ENCODE measurements at regions not wholly inside any gene's neighbourhood (a gene's known extent, or its start where the extent isn't known, plus 50 kb on each side); places are given as distances from the start of the nearest gene placed in this dataset.

DNA sequence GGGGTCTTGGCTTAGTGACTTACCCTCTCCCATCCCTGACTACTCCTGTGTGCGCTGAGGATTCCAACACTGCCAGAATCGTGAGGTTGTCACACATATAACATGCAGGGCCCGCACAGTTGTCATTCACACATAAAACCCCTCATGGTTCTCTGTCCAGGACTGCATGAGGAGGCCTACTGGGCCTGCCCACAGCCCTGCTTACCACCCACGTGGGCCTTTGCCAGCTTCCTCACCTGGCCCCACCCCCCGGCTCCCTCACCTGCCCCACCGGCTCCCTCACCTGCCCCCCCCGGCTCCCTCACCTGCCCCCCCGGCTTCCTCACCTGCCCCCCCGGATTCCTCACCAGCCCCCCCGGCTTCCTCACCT lies 197.2 kb downstream of the TEX29 start:
- peak in 2 of 3 experiments; percentile 38 to 55 for DNase-seq

DNA sequence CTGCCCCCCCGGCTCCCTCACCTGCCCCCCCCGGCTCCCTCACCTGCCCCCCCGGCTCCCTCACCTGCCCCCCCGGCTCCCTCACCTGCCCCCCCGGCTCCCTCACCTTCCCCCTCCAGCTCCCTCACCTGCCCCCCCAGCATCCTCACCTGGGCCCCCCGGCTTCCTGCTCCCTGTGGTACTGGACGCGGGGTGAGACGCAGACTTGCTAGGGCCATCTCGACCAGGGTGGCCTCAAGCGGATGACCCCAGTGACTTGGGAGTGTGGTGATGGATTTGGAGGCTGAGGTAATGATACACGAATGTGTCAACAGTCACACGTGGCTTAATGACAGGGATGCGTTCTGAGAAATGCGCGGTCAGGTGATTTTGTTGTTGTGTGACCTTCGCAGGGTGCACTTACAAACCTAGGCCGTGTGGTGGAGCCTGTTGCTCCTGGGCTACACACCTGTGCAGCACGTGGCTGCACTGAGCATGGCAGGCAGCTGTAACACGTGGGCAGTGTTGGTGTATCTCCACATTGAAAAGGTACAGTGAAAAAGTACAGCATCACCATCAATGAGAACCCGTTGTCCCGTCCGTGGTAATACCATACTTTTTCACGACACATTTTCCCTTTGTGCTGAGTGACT lies 197.8 kb downstream of the TEX29 start:
- peak; percentile 62 to 96 (median 90) for DNase-seq

DNA sequence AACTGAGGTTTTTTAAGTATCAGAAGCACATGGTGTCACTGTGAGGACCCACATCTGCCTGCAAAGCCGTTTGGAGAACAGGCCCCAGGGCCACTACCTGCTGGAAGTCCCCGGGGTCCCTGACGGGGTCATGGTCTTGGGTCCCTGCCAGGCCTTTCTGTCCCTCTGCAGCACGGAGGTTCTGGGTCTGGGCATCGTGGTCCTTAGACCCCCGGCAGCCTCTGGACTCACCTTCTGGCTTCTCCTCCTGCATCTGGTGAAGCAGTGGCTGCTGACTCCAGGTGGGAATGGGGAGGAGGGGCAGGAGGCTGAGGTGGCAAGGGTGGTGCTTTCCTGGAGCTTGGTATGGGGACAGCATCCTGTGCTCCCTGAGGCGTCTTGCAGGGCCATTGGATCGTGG lies 198.6 kb downstream of the TEX29 start:
- peak in 1 of 3 experiments; percentile 17 for DNase-seq

DNA sequence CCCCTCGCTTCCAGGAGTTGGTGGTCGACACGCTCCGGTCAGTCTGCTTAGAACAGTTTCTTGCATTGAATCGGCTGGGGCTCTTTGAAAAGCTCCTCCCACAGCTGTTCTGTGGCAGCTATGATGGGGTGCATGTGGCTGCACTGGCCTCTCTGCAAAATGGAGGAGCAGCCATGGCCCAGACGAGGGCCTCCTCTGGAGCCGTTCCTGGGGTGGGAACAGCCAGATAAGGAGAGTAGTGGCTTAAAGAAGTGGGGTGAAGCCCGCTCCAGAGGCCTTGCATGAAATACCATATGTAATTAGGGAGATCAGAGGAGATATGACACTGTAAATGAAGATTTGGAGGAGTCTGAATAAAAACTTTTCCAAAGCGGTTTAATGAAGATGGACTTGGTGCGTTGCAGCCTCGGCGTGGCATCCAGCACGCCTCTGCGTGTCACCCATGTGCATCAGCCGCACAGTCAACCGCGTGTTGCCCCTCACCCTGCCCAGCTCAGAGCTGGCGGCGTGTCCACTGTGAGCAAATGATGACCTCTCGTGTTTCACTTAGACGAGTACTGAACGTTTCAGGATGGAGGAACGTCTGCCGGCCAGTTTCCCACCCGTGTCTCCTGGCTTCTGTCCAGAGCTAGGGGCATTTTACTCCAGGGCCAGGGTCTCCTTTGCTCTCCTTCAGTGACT lies 199.2 kb downstream of the TEX29 start:
- no peak for DNase-seq

DNA sequence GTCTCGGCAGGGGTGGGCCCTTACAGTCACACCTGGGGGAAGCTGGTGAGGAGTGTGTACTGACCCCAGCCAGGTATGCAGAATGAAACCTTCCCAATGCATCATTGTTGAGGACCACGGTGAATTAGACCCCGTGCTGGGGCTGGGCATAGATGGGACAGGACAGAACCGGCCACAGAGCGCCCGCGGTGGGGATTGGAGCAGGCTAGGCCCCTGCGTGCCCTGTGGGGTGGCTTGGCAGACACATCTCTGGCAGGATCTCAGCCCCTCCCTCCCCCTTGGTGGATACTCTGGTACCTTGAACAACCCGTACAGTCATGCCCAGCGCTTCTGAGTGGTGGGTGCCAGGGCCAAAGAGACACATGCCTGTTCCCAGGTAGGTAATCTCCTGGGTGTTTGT lies 200.6 kb downstream of the TEX29 start:
- no peak for DNase-seq

DNA sequence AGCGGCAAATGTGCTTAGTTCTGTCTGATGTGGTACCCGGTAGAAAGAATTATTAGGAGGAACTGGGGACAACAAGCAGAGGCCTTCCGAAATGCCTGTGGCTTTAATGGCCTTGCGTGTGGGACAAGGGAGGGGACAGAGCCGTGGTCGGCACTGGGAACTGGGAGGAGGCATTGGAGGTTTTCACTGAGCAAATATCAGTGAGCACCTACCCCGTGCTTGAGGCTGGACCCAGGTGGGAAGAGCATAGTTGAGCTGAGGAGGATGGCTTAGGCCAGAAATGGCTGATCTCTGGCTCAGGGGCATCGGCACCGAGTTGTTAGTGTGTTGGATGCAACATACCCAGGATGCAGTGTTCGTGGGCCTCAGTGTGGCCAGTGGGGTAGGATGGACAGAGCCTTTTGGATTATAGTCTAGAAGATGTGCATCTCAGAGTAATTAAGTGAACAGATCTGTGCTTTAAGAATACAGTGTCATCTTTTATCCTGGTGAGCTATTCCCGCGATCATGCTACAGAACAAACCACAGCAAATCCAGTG lies 201.3 kb downstream of the TEX29 start:
- DNase-seq = no peak

DNA sequence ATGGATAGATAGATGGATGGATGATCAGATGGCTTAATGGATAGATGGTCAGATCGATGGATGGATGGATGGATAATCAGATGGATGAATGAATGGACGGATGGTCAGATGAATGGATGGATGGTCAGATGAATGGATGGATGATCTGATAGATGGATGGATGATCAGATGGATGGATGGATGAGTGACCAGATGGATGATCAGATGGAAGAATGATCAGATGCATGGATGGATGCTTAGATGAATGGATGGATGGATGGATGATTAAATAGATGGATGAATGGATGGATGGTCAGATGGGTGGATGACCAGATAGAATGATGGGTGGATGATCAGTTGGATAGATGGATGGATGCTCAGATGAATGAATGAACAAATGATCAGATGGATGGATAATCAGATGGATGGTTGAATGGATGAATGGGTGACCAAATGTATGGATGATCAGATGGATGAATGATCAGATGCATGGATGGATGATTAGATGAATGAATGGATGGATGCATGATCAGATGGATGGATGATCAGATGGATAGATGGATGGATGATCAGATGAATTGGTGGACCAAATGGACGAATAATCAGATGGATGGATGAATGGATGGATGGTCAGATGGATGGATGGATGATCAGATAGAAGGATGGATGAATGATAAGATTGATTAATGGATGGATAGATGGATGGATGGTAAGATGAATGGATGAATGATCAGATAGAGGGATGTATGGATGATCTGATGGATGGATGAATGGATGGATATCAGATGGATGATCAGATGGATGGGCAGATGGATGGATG lies 205.1 kb downstream of the TEX29 start:
- DNase-seq = no peak

DNA sequence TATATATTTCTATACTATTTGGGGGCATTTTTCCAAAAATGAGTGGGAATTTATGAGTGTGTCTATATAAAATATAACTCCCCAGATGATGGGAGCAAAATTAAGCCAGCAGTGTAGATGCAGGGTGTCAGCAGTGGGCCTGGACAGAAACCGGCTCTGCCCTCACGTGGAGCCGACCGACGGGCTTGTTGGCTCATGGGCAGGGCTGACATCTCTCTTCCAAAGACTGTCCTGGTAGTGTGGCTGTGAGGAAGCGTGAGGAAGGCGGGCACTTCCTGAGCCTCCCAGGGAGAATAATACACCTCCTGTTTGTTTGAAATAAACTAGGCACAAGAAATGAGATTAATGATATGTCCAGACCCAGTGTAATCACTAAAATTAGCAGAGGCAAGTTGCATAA lies 206.5 kb downstream of the TEX29 start:
- peak in 2 of 3 experiments; percentile 55 to 76 for DNase-seq

DNA sequence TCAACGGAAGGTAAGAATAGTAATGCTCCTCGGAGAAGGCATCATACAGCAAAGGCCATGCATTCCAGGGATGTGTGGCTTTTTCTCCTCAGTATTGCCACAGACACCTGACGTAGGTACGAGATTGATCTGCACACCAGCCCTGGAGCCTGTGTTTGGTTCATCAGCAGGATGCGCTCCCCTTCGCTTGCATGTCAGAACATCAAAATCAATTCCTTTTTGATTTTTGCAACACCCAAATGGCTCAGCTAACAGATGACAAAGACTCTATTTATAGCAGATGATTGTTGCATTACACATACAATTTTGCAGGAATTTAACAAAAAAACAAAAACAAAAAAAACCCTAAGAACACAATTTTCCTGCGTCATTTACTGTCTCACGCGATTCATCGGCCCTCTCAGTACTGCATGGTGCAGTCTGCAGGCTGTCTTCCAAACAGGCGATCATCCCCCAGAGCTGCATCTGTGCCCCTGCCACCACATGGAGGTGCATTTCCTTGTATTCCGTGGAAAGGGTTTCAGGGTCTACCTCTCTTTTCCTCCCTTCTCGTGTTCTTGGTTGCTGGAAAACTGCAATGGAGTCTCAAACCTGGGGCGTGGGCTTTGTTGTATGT lies 207.3 kb downstream of the TEX29 start:
- DNase-seq = no peak

DNA sequence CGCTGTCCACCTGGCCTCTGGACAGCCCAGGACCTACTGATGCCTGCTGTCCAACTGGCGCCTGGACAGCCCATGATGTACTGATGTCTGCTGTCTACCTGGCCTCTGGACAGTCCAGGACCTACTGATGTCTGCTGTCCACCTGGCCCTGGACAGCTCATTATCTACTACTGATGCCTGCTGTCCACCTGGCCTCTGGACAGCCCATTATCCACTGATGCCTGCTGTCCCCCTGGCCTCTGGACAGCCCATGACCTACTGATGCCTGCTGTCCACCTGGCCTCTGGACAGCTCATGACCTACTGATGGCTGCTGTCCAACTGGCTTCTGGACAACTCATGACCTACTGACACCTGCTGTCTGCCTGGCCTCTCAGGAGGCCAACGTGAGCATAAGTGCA lies 208.1 kb downstream of the TEX29 start:
- no peak for DNase-seq

DNA sequence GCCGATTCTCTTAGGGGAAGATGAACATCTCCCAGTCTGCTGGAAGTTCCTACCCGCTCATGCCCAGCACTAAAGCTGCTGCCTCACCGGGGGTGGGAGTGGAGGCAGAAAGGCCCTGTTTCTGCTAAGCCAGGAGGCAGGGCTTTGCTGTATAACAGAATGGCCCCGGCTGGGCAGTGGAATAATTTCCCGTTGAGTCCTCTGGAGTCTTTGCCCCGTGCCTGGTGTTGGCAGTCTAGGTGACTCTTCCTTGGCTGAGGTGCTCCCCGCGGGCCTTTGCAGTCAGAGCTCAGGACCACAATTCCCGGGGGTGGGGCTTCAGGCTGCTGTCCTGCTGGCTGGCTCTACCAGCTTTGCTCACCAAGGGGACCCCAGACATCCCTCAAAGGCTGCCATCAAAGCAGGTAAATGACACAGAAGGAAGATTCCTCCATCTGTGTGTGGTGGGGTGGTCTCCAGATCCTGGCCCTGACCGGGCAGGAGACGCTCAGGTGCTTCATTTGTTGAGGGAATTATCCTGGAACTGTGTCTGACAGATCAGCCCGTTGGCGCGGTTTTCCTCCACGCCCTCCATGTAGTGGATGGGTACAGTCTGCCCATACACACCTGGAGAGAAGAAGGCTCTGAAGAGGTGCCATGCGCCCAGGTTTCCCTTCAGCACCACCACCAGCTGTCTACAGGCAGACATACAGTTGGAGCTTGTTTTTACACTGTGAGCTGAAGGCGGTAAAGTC lies 209.9 kb downstream of the TEX29 start:
- DNase-seq = no peak

DNA sequence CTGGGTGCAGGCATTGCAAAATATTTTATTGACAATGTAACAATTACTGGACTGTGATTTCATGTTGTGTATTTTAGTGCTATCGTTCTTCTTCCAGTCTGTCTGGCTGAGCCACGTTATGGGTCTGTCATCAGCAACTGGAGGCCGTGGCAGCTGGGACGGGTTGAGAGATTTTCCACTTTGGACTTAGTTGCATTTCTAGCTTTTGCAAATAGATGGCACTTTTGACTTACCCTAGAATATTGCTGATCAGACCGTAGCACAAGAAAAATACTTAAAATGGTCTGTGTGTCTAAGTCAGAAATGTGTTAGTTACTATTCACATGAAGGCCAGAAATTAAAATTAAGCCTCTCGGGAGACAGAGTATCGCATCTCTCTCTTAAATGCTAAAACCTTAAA lies 211.1 kb downstream of the TEX29 start:
- DNase-seq = peak; percentile 55 to 88 (median 78)

DNA sequence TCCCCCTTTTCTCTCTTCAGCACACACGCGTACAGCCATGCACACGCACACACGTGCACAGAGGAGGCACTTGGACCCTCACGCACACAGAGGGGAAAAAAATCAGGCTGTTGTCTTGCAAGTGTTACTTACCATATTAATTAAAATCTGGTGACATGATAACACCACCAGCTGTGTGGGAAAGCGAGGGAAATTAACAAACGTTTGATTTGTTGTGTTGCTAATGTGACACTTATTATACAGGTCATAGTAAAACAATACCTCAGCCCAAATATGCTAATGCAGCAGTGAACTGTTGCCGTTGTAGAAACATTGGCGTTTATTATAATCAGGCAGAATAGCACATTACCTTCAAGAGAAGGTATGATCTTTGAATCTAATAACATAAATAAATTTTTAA lies 211.7 kb downstream of the TEX29 start:
- peak in 1 of 3 experiments; percentile 69 for DNase-seq

DNA sequence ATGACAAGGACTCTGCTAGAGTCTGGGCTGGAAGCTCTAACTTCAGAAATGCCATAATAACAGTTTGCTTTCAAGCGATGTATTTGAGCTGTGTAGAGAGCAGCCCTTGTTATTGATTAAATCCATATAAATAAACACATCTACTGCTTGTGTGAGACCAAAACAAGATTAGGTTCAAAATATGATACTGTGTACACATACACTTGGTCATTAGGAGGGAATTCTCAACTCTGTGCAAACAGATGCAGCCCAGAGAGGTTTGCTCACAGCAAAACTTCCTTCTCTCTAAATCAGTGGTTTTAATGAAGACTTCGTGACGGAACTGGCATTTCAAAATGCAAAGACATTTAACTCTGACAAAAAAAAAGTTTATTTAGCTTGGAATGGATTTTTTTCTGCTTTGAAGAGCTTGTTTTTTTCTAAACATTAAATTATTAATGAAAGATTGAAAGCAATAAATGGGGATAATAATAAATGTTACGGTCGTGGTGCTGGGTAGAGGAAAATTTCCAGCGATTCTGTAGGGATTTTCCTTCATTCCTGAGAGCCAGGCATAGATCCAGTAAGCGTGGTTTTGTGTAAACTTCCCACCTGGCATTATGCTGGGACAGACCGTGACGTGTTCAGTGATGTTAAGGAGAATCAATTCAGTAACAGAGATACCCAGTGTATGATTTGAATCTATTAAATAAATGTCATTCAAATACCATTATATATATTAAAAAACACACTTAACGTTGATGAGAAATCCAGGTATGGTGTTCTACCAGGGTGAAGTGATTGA lies 213.7 kb downstream of the TEX29 start:
- peak; percentile 39 to 89 (median 45) for DNase-seq

DNA sequence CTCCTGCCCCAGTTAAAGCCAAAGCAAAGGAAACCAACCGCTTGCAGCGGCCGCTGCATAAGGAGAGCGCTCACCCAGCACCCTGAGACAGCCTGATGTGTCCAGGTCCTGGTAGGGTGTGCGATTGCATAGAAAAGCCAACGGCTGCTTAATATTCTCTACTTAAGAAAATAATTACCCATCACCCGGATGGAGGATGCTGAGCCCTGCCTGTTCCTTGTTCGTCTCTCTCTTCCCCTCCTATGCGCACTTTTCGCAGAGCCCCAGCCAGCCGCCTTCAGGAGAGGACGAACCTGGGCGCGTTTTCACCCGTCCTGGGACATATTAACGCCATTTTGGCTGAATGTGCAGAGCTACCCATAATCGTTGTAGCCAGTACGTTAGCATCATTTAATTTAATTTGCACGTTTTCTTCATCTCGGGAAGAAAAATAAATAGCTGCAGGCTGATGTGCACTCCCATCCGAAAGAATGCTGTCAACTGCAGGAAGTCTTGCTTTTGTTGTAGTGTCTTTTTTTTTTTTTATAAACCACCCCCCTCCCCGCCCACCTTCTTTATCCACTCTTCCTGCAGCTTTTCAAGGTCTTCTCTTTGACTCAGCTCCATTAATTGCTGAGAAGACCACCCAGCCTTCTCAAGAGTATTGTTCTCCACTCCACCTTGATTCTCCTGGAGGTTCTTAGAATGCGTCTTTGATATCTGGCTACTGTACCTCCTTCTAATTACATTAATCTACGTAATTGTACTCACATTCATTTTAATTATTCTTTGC lies 214.5 kb downstream of the TEX29 start:
- peak in 2 of 3 experiments; percentile 30 to 65 for DNase-seq

DNA sequence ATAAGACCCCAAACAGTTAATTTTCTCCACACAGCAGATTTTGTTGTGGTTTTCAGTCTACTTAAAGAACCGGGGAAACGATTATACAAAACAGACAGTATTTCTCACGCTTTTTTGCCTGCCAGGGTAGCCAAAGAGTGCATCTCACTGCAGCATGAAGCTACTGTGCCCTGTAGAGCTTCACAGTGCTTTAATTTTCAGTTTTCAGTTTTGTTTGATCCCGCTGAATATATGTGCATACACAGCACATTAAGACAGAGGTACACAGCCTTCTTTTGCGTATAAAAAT lies 215.0 kb downstream of the TEX29 start:
- no peak for DNase-seq

DNA sequence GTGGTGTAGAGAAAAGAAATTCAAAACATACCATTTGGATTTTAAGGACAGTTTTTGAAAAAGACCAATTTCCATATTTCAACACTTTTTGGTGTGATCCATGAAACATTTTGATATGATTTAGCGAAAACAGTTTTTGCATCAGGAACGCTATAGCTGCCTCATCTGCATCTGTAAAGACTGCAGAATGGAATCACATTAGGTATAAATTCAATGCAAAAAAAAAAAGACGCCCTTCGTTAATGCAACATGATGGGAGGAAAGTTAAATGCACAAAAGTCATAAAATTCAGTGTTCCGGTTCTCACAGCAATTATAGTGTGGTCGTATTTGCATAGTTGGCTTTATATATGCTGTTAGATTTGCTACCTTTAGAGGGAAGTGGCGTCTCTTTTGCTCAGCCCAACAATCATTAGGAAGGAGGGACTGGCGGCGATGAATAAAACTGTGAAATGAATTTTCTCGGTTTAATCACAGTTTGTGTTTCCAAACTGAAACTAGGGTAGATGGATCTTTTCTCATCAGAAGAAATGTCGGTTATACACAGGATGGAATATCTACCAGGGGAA lies 215.7 kb downstream of the TEX29 start:
- no peak for DNase-seq

DNA sequence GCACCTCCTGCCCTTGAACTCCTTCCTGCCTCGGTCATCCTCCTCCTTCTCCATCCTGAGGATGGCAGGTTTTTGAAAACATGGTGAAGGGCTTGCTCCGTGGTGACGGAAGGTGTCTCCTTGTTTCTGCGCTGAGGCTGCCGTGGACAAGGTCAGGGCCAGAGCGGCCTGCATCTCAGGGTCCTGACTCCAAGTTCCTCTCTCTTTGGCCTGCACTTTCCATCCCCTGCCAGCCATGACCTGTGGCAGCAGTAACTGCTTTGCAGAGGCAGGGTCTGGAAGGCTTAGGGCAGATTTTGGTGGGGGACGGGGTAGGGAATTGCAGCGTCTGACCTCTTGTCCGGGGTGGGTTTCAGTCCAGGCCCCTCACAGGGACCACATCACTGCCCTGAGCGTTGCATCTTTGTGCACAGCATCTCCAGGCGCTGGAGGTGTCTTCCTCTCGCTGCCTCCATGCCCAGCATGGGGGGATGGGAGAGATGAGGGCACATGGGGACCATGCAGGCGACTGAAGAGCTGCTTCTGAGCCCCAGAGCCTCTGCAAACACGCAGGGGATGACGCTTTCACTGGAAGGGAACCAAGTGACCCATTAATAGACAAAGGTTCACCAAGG lies 216.8 kb downstream of the TEX29 start:
- DNase-seq = no peak

DNA sequence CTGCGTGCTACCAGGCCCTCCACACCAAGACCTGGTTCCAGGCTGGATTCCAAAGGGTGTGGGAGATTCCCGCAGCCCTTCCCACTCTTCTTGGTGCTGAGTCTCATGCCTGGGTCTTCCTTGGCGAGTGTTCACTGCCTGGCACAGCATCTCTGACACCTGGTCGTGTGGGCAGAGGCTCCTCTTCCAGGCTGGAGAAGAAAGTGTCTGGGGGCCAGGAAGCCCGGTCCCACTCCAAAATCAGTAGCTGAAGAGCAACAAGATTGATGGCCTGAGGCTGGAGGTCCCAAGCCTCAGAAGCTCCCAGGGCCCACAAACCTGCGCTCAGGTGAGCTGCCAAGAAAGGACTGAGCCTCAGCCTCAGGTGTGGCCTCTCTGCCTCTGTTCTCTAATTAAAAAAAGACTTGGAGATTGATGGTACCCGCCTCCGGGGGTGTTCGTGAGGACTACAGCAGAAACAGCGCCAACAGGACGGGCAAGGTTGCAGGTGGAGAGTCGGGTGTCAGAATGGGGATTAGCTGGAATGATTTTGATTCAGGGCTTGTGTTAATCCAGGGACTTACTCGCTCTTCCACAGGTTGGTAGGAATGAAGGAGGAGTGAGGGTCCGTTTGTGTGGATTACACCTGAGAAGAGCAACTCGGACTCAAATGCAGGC lies 217.5 kb downstream of the TEX29 start:
- DNase-seq = no peak

DNA sequence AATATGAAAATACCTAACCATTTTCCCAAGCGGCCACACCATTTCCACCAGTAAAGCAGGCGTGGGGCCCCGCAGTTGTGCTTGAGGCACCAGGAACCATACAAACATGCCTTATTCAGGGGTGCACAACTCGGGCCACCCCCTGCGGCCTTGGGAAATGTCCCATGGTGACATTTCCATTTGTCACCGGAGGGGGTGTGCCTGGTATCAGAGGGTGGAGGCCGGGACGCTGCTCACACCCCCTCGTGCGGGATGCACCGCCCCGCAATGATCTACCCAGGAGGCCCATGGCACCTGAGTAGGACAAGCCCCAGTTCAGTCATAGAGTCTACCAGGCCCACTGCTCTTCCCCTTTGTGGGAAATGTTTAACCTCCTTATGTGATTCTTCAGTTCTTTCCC lies 218.8 kb downstream of the TEX29 start:
- no peak for DNase-seq

All from NCI-H1417 (cell line).